Endothelial cell of umbilical vein (primary cell): ENCODE measurements at regions not wholly inside any gene's neighbourhood (a gene's known extent, or its start where the extent isn't known, plus 50 kb on each side); places are given as distances from the start of the nearest gene placed in this dataset.
A peak's percentile ranks its signal among the peaks of the same experiment; 100 is the strongest.

Experiments used
- BruUV-seq: library from RNA; stranded (reverse); fragments of 400-500 nt; replicated peaks from 2 replicates; lab custom pipeline; 2021; lab: Mats Ljungman, UMichigan
- CTCF ChIA-PET: fragments of 300-600, 350-600 bp; sonication (Branson Sonifier 250); formaldehyde crosslinking; loops from one replicate; lab custom pipeline; 2021; ENCODE audit warnings: antibody characterized with exemption, inconsistent platforms; lab: Charles Lee
- POLR2A ChIA-PET: fragments of 300-600, 350-600 bp; sonication (Branson Sonifier 250); formaldehyde crosslinking; loops from one replicate; lab custom pipeline; 2021; ENCODE audit warnings: antibody characterized with exemption, inconsistent platforms; lab: Charles Lee
- DNase-seq: peaks from one replicate; pipeline ENCODE4 v3.0.0-alpha.2; 2011; ENCODE audit warnings: low read depth, low spot score
- FAIRE-seq: peaks from 2 replicates; lab custom pipeline; 2011; peaks lifted over from hg19 to GRCh38; lab: Jason Lieb, UNC
- H2AFZ ChIP-seq: 2 replicates; pipeline ENCODE4 v1.6.0; 2012; ENCODE audit warnings: low read depth, low read length, control low read depth, inconsistent platforms
- H3K27ac ChIP-seq: 2 replicates; pipeline ENCODE4 v1.5.1; 2011; ENCODE audit warnings: low read depth, mild to moderate bottlenecking, control low read depth, low read length, moderate library complexity; ENCODE audit not compliant: insufficient read depth
- H3K27me3 ChIP-seq, 2 experiments: 2 replicates each; pipeline versions ENCODE4 v1.6.0 to v1.6.1; 2011; ENCODE audit warnings: low read length in 2 of 2, mixed read lengths in 1 of 2; ENCODE audit not compliant: control insufficient read depth in 2 of 2, insufficient read depth in 2 of 2
- H3K36me3 ChIP-seq, 2 experiments: 2 replicates in 1 of 2; 3 replicates in 1 of 2; pipeline ENCODE4 v1.5.1; 2011; ENCODE audit warnings: low read length in 2 of 2, mild to moderate bottlenecking in 1 of 2, moderate library complexity in 1 of 2; ENCODE audit not compliant: control insufficient read depth in 2 of 2, insufficient read depth in 2 of 2; ENCODE audit errors: extremely low read depth in 1 of 2
- H3K4me1 ChIP-seq: 3 replicates; pipeline ENCODE4 v1.5.1; 2011; ENCODE audit warnings: mild to moderate bottlenecking, low read length; ENCODE audit not compliant: control insufficient read depth, insufficient read depth; ENCODE audit errors: extremely low read depth
- H3K4me2 ChIP-seq: 2 replicates; pipeline ENCODE4 v1.6.1; 2011; ENCODE audit warnings: low read length, control low read depth, mixed read lengths; ENCODE audit not compliant: insufficient read depth
- H3K4me3 ChIP-seq, 3 experiments: fragments of 200-600 bp in 1 of 3; sonication (generic), shearing (Covaris generic) in 1 of 3; replicated peaks in 1 of 3; 2 replicates each; pipeline ENCODE4 v1.5.1; 2011 to 2016; ENCODE audit warnings: control low read depth in 3 of 3, low read length in 3 of 3, mild to moderate bottlenecking in 2 of 3, inconsistent platforms in 1 of 3, low read depth in 1 of 3, moderate library complexity in 1 of 3; ENCODE audit not compliant: insufficient read depth in 1 of 3
- H3K79me2 ChIP-seq: 2 replicates; pipeline ENCODE4 v1.6.0; 2012; ENCODE audit warnings: low read length, inconsistent platforms; ENCODE audit not compliant: control insufficient read depth, insufficient read depth
- H3K9ac ChIP-seq: replicated peaks from 2 replicates; pipeline ENCODE3; 2011; ENCODE audit warnings: low read length, control low read depth; ENCODE audit not compliant: insufficient read depth; ENCODE audit errors: extremely low read depth
- H3K9me1 ChIP-seq: replicated peaks from 3 replicates; pipeline ENCODE4 v1.6.0; 2011; ENCODE audit warnings: mild to moderate bottlenecking, low read length; ENCODE audit not compliant: control insufficient read depth, insufficient read depth; ENCODE audit errors: extremely low read depth
- H3K9me3 ChIP-seq: replicated peaks from 2 replicates; pipeline ENCODE4 v1.5.1; 2012; ENCODE audit warnings: low read length, inconsistent platforms; ENCODE audit not compliant: control insufficient read depth, insufficient read depth
- H4K20me1 ChIP-seq: replicated peaks from 2 replicates; pipeline ENCODE3; 2011; ENCODE audit warnings: mild to moderate bottlenecking, low read length; ENCODE audit not compliant: control insufficient read depth, insufficient read depth; ENCODE audit errors: extremely low read depth
- FOS ChIP-seq: IDR thresholded peaks from 2 replicates; pipeline ENCODE4 v1.6.1; 2011; ENCODE audit warnings: mild to moderate bottlenecking, low read length, moderate library complexity, borderline replicate concordance; ENCODE audit not compliant: insufficient read depth
- GATA2 ChIP-seq: IDR thresholded peaks from 2 replicates; pipeline ENCODE4 v1.7.0; 2011; ENCODE audit warnings: low read depth, mild to moderate bottlenecking, moderate library complexity, mixed read lengths, low read length; ENCODE audit not compliant: insufficient read length, insufficient read depth
- JUN ChIP-seq: IDR thresholded peaks from 2 replicates; pipeline ENCODE4 v1.6.1; 2011; ENCODE audit warnings: borderline replicate concordance, low read depth; ENCODE audit not compliant: insufficient read length, insufficient read depth
- MYC ChIP-seq: IDR thresholded peaks from one replicate; pipeline ENCODE4 v1.6.1; 2011; ENCODE audit warnings: mild to moderate bottlenecking, low read depth, low read length
- POLR2A ChIP-seq: IDR thresholded peaks from 2 replicates; pipeline ENCODE4 v1.6.1; 2012; ENCODE audit warnings: low read depth, mild to moderate bottlenecking, control low read depth, low read length
- POLR2AphosphoS5 ChIP-seq: IDR thresholded peaks from 2 replicates; pipeline ENCODE4 v1.6.1; 2012; ENCODE audit warnings: low read depth, mild to moderate bottlenecking, control low read depth, low read length, moderate library complexity; ENCODE audit not compliant: insufficient read depth
- dilution Hi-C: fragments of 300-500 bp; cut with MboI; formaldehyde crosslinking; loops from one replicate; pipeline ENCODE4 v1.15.0; 2019; ENCODE audit warnings: low sequenced_read_pairs; ENCODE audit not compliant: extremely low pct_ligation_motif_present
- intact Hi-C: fragments of 100-400 bp; cut with micrococcal nuclease; formaldehyde crosslinking; loops from one replicate; pipeline ENCODE4 v1.10.0; 2022
- TF ChIP-seq, protein P1 (sequence below), 2 donors: IDR thresholded peaks; 1 replicate in 1 of 2; 2 replicates in 1 of 2; pipeline ENCODE4 v1.5.1; 2011; ENCODE audit warnings: low read length in 2 of 2, mild to moderate bottlenecking in 2 of 2, moderate library complexity in 2 of 2, control low read depth in 1 of 2, inconsistent platforms in 1 of 2, low read depth in 1 of 2; ENCODE audit not compliant: insufficient read depth in 1 of 2; ENCODE audit errors: extremely low read depth in 1 of 2
- TF ChIP-seq, protein P2 (sequence below): IDR thresholded peaks from 2 replicates; pipeline ENCODE4 v1.6.1; 2011; ENCODE audit not compliant: insufficient read depth, insufficient read length

DNA sequence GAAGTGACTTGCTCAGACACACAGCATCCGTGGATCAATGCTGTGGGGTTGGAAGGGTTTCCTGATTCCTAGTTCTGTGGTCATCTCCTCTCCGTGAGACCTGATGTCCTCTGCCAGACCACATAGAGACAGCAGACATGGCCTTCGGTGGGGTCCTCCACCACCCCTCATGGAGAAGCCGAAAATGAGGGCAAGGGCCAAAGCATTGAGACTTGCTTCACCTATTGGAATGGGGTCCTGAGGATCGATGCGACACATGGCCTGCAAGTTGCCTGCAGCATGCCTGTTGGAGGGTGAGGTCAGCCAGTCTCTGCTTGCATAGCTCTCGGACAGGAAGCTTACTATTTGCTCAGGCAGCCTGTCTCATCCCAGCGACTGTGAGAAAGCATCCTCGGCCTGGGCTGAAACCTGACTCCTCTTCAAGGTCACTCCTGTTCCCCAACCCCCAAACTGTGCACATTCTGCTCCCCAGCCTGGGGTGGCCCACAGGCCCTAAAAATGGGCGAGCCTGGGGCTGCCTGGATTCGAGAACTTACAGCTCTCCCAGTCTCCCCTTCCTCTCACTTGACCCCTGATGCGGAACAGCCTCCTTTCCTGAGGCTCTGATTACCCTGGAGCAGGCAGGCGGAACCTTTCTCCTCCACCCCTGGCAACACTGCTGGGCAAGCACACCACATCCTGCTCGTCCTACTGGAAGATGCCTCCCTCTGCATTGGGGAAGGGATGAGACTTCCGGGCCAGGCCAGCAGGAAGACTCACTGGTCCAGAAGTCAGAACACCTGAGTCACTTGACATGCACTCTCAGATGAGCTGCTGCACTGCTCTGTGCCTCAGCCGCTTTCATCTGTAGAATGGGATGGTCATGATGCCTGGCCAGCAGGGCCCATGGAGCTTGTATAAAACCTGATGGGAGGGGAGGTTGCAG, 186.9 kb downstream of the RGS3 start:
- peak; percentile 94 for FAIRE-seq
- H3K4me2 ChIP-seq = peak overlapping the region; percentile 0
- no peaks in the 10 kb centered on the region for H3K79me2 ChIP-seq
- CTCF ChIA-PET = interaction anchor here (0.6 to 3.9 kb wide), 13 partner anchors 10 to 249 kb away, joined by 3 to 32 read pairs (median 5); partner anchors contain the start of gene ALAD
- peak overlapping the region; percentile 48 for H3K9ac ChIP-seq
- TF ChIP-seq JUN (peak; percentile 61), FOS (peak; percentile 15), MYC (peak; percentile 91), POLR2AphosphoS5 (peak; percentile 71), GATA2 (no peak), POLR2A (peak; percentile 32)
- TF ChIP-seq, protein P1, sequence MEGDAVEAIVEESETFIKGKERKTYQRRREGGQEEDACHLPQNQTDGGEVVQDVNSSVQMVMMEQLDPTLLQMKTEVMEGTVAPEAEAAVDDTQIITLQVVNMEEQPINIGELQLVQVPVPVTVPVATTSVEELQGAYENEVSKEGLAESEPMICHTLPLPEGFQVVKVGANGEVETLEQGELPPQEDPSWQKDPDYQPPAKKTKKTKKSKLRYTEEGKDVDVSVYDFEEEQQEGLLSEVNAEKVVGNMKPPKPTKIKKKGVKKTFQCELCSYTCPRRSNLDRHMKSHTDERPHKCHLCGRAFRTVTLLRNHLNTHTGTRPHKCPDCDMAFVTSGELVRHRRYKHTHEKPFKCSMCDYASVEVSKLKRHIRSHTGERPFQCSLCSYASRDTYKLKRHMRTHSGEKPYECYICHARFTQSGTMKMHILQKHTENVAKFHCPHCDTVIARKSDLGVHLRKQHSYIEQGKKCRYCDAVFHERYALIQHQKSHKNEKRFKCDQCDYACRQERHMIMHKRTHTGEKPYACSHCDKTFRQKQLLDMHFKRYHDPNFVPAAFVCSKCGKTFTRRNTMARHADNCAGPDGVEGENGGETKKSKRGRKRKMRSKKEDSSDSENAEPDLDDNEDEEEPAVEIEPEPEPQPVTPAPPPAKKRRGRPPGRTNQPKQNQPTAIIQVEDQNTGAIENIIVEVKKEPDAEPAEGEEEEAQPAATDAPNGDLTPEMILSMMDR (IDR thresholded peaks at IDR 0.05; ENCODE audit: extremely low read depth in 1 of 2, insufficient read depth in 1 of 2, low read depth in 1 of 2, low read length in 2 of 2) = no peak
- TF ChIP-seq, protein P2, sequence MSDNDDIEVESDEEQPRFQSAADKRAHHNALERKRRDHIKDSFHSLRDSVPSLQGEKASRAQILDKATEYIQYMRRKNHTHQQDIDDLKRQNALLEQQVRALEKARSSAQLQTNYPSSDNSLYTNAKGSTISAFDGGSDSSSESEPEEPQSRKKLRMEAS = peak; percentile 22
- H3K27me3 ChIP-seq = no peaks in the 10 kb centered on the region
- POLR2A ChIA-PET = interaction anchor here (1.0 to 1.9 kb wide), 4 partner anchors 29 to 56 kb away, joined by 6 to 15 read pairs (median 7); no protein-coding TSS in a partner anchor
- H3K9me1 ChIP-seq = no peaks in the 10 kb centered on the region
- H3K27ac ChIP-seq = peak overlapping the region; percentile 72
- DNase-seq = peak; percentile 86
- intact Hi-C loops (loop anchor here (1.0 kb wide), 3 partner anchors 16 to 48 kb away; no protein-coding TSS in a partner anchor), dilution Hi-C loops (loop anchor here (10.0 kb wide), 1 partner anchor 56 kb away; no protein-coding TSS in a partner anchor)
- H3K4me3 ChIP-seq = no peak overlapping the region
- H3K36me3 ChIP-seq = no peaks in the 10 kb centered on the region
- BruUV-seq = no TSS peak
- peaks cover 38% of the 10 kb centered on the region for H3K4me1 ChIP-seq
- no peaks in the 10 kb centered on the region for H4K20me1 ChIP-seq
- H3K9me3 ChIP-seq = no peaks in the 10 kb centered on the region
- H2AFZ ChIP-seq = peak overlapping the region; percentile 15
